Mesenteric fat pad (tissue), 1 donor: ENCODE measurements at regions not wholly inside any gene's neighbourhood (a gene's known extent, or its start where the extent isn't known, plus 50 kb on each side); places are given as distances from the start of the nearest gene placed in this dataset.
"Not testable (repeated sequence)": the region's sequence is repeated elsewhere in the genome, so short reads cannot be mapped to it uniquely, and the experiment has no call there.

Experiments
- DNase-seq: peaks from one replicate; pipeline ENCODE4 v3.0.0-alpha.2; 2020; ENCODE audit warnings: low spot score
- donor health status: DM: yes; HTN: yes; CAD: no.

GRCh38 chr1:14334336-14335176, 263.9 kb upstream of the KAZN start:
- no peak for DNase-seq

GRCh38 chr1:14338509-14338908, 260.0 kb upstream of the KAZN start:
- no peak for DNase-seq

GRCh38 chr1:14339288-14339687, 259.2 kb upstream of the KAZN start:
- DNase-seq, result no peak

- DNase-seq, result no peak
Measured at GRCh38 chr1:14340002-14340785, 258.3 kb upstream of the KAZN start.

- no peak for DNase-seq
Measured at GRCh38 chr1:14341147-14341546, 257.3 kb upstream of the KAZN start.

- no peak for DNase-seq
Measured at GRCh38 chr1:14345946-14346550, 252.4 kb upstream of the KAZN start.

- no peak for DNase-seq
Measured at GRCh38 chr1:14347186-14347585, 251.3 kb upstream of the KAZN start.

GRCh38 chr1:14347776-14348175, 250.7 kb upstream of the KAZN start:
- no peak for DNase-seq

GRCh38 chr1:14350197-14350596, 248.3 kb upstream of the KAZN start:
- DNase-seq, result no peak

- DNase-seq, result no peak
Measured at GRCh38 chr1:14352897-14353296, 245.6 kb upstream of the KAZN start.

- DNase-seq, result not testable (repeated sequence)
Measured at GRCh38 chr1:14361005-14361404, 237.5 kb upstream of the KAZN start.

GRCh38 chr1:14362331-14362730, 236.2 kb upstream of the KAZN start:
- DNase-seq, result no peak

GRCh38 chr1:14363036-14363590, 235.4 kb upstream of the KAZN start:
- DNase-seq, result no peak

GRCh38 chr1:14363707-14364413, 234.6 kb upstream of the KAZN start:
- DNase-seq, result no peak

- DNase-seq, result no peak
Measured at GRCh38 chr1:14365301-14365988, 233.0 kb upstream of the KAZN start.

GRCh38 chr1:14366091-14367018, 232.1 kb upstream of the KAZN start:
- no peak for DNase-seq

- no peak for DNase-seq
Measured at GRCh38 chr1:14367451-14367850, 231.0 kb upstream of the KAZN start.

- DNase-seq, result no peak
Measured at GRCh38 chr1:14369526-14370213, 228.8 kb upstream of the KAZN start.
